Skeletal muscle cell (primary cell): ENCODE measurements at regions not wholly inside any gene's neighbourhood (a gene's known extent, or its start where the extent isn't known, plus 50 kb on each side); places are given as distances from the start of the nearest gene placed in this dataset.

Source experiments
- DNase-seq: peaks from one replicate; pipeline ENCODE4 v3.0.0-alpha.2; 2010; ENCODE audit warnings: low read depth
- H3K4me3 ChIP-seq: 2 replicates; pipeline ENCODE4 v1.5.1; 2011; ENCODE audit warnings: low read depth, mild to moderate bottlenecking, control low read depth, low read length, moderate library complexity

- no peak for DNase-seq
- H3K4me3 ChIP-seq, result no peak overlapping the region
These were observed 123.8 kb upstream of the IRS2 start for GRCh38 chr13:109910194-109910593.

GRCh38 chr13:109906976-109907375 lies 120.6 kb upstream of the IRS2 start:
- no peak overlapping the region for H3K4me3 ChIP-seq
- DNase-seq, result no peak

- no peak for DNase-seq
- H3K4me3 ChIP-seq, result no peak overlapping the region
These were observed 117.8 kb upstream of the IRS2 start for GRCh38 chr13:109904218-109904617.

GRCh38 chr13:109900741-109901140 lies 114.4 kb upstream of the IRS2 start:
- no peak overlapping the region for H3K4me3 ChIP-seq

GRCh38 chr13:109900320-109900719 lies 113.9 kb upstream of the IRS2 start:
- H3K4me3 ChIP-seq, result no peak overlapping the region

More at GRCh38 chr13:109900741-109901140, 114.4 kb upstream of the IRS2 start:
- no peak for DNase-seq

GRCh38 chr13:109899748-109900147 lies 113.4 kb upstream of the IRS2 start:
- no peak overlapping the region for H3K4me3 ChIP-seq
- DNase-seq, result no peak

More at GRCh38 chr13:109900320-109900719, 113.9 kb upstream of the IRS2 start:
- DNase-seq, result no peak

- DNase-seq, result no peak
- no peak overlapping the region for H3K4me3 ChIP-seq
These were observed 112.9 kb upstream of the IRS2 start for GRCh38 chr13:109899316-109899715.

GRCh38 chr13:109897988-109898624 lies 111.7 kb upstream of the IRS2 start:
- DNase-seq, result no peak
- H3K4me3 ChIP-seq, result no peak overlapping the region

GRCh38 chr13:109892101-109892500 lies 105.7 kb upstream of the IRS2 start:
- no peak for DNase-seq
- H3K4me3 ChIP-seq, result no peak overlapping the region

GRCh38 chr13:109885235-109885634 lies 98.9 kb upstream of the IRS2 start:
- H3K4me3 ChIP-seq, result no peak overlapping the region
- no peak for DNase-seq

GRCh38 chr13:109884462-109884861 lies 98.1 kb upstream of the IRS2 start:
- DNase-seq, result no peak
- H3K4me3 ChIP-seq, result no peak overlapping the region

GRCh38 chr13:109883181-109884180 lies 97.1 kb upstream of the IRS2 start:
- no peak for DNase-seq
- H3K4me3 ChIP-seq, result no peak overlapping the region

GRCh38 chr13:109881961-109882558 lies 95.7 kb upstream of the IRS2 start:
- no peak for DNase-seq
- H3K4me3 ChIP-seq, result no peak overlapping the region

- H3K4me3 ChIP-seq, result no peak overlapping the region
- DNase-seq, result no peak
These were observed 95.0 kb upstream of the IRS2 start for GRCh38 chr13:109881347-109881725.

- H3K4me3 ChIP-seq, result no peak overlapping the region
- DNase-seq, result no peak
These were observed 94.3 kb upstream of the IRS2 start for GRCh38 chr13:109880371-109881346.

- no peak for DNase-seq
- no peak overlapping the region for H3K4me3 ChIP-seq
These were observed 93.0 kb upstream of the IRS2 start for GRCh38 chr13:109879338-109879737.

GRCh38 chr13:109877809-109878208 lies 91.4 kb upstream of the IRS2 start:
- no peak for DNase-seq
- no peak overlapping the region for H3K4me3 ChIP-seq

- no peak for DNase-seq
- no peak overlapping the region for H3K4me3 ChIP-seq
These were observed 89.4 kb upstream of the IRS2 start for GRCh38 chr13:109875746-109876145.
